HG02981 (cell line): ENCODE measurements at regions not wholly inside any gene's neighbourhood (a gene's known extent, or its start where the extent isn't known, plus 50 kb on each side); places are given as distances from the start of the nearest gene placed in this dataset.

Experiments
- ATAC-seq: cut with Tn5 transposase; IDR thresholded peaks from one replicate; pipeline ENCODE4 v1.9.1; 2021; ENCODE audit warnings: mild to moderate bottlenecking, moderate library complexity; ENCODE audit not compliant: unreplicated experiment

- no peak for ATAC-seq
These were observed 413.7 kb downstream of the QKI start for GRCh38 chr6:163828038-163828795.

GRCh38 chr6:163827143-163827542 lies 412.6 kb downstream of the QKI start:
- no peak for ATAC-seq

- ATAC-seq: no peak
These were observed 412.1 kb downstream of the QKI start for GRCh38 chr6:163826629-163827028.

GRCh38 chr6:163825033-163825432 lies 410.5 kb downstream of the QKI start:
- ATAC-seq: no peak

- no peak for ATAC-seq
These were observed 409.1 kb downstream of the QKI start for GRCh38 chr6:163823577-163823976.

- no peak for ATAC-seq
These were observed 406.4 kb downstream of the QKI start for GRCh38 chr6:163820745-163821458.

- ATAC-seq: no peak
These were observed 405.7 kb downstream of the QKI start for GRCh38 chr6:163820171-163820570.

GRCh38 chr6:163818719-163819118 lies 404.2 kb downstream of the QKI start:
- ATAC-seq: no peak

- ATAC-seq: no peak
These were observed 401.9 kb downstream of the QKI start for GRCh38 chr6:163816441-163816840.

GRCh38 chr6:163815796-163816195 lies 401.3 kb downstream of the QKI start:
- ATAC-seq: no peak

GRCh38 chr6:163814494-163815364 lies 400.2 kb downstream of the QKI start:
- peak; percentile 58 for ATAC-seq

GRCh38 chr6:163813979-163814493 lies 399.5 kb downstream of the QKI start:
- no peak for ATAC-seq

- no peak for ATAC-seq
These were observed 396.8 kb downstream of the QKI start for GRCh38 chr6:163811317-163811716.

GRCh38 chr6:163809364-163809763 lies 394.8 kb downstream of the QKI start:
- ATAC-seq: no peak

- no peak for ATAC-seq
These were observed 394.4 kb downstream of the QKI start for GRCh38 chr6:163808871-163809270.

GRCh38 chr6:163808231-163808630 lies 393.7 kb downstream of the QKI start:
- no peak for ATAC-seq

- no peak for ATAC-seq
These were observed 392.4 kb downstream of the QKI start for GRCh38 chr6:163806755-163807499.

- no peak for ATAC-seq
These were observed 390.5 kb downstream of the QKI start for GRCh38 chr6:163804991-163805390.

- no peak for ATAC-seq
These were observed 387.7 kb downstream of the QKI start for GRCh38 chr6:163802267-163802666.

- ATAC-seq: no peak
These were observed 382.9 kb downstream of the QKI start for GRCh38 chr6:163797296-163797845.
